GM12891 (cell line): ENCODE measurements at regions not wholly inside any gene's neighbourhood (a gene's known extent, or its start where the extent isn't known, plus 50 kb on each side); places are given as distances from the start of the nearest gene placed in this dataset.

Experiments used
- DNase-seq: peaks from one replicate; pipeline ENCODE4 v3.0.0; 2011; ENCODE audit warnings: low spot score; ENCODE audit not compliant: insufficient read length
- FAIRE-seq: peaks from 2 replicates; lab custom pipeline; 2011; peaks lifted over from hg19 to GRCh38; lab: Jason Lieb, UNC
- PAX5 ChIP-seq: IDR thresholded peaks from 2 replicates; pipeline ENCODE4 v1.6.1; 2011; ENCODE audit warnings: low read length, moderate library complexity, mild to moderate bottlenecking; ENCODE audit not compliant: insufficient read depth, severe bottlenecking
- POLR2A ChIP-seq: IDR thresholded peaks from 2 replicates; pipeline ENCODE4 v1.6.1; 2011; ENCODE audit warnings: low read depth, low read length, control low read depth
- POLR2AphosphoS5 ChIP-seq: IDR thresholded peaks from 2 replicates; pipeline ENCODE4 v1.6.1; 2011; ENCODE audit warnings: low read depth, low read length, control low read depth
- POU2F2 ChIP-seq: IDR thresholded peaks from 2 replicates; pipeline ENCODE4 v1.6.1; 2011; ENCODE audit warnings: low read depth, mild to moderate bottlenecking, control low read depth, low read length, moderate library complexity
- SPI1 ChIP-seq: IDR thresholded peaks from 2 replicates; pipeline ENCODE4 v1.6.1; 2011; ENCODE audit warnings: low read depth, low read length, control low read depth
- TAF1 ChIP-seq: IDR thresholded peaks from 2 replicates; pipeline ENCODE4 v1.6.1; 2011; ENCODE audit warnings: low read depth, low read length, control low read depth

- FAIRE-seq (no peak), DNase-seq (no peak)
- TF ChIP-seq SPI1 = no peak
- no peak for TF ChIP-seq POLR2A
- TF ChIP-seq TAF1 = no peak
- no peak for TF ChIP-seq PAX5
- TF ChIP-seq POU2F2 = no peak
- no peak for TF ChIP-seq POLR2AphosphoS5
These were observed 124.9 kb downstream of the CYP26A1 start for GRCh38 chr10:93198401-93199131.

GRCh38 chr10:93199191-93199751 lies 125.6 kb downstream of the CYP26A1 start:
- FAIRE-seq (no peak), DNase-seq (no peak)
- TF ChIP-seq SPI1 = peak; percentile 30; the same call in 1 of the 2 replicates
- no peak for TF ChIP-seq PAX5

GRCh38 chr10:93204494-93205485 lies 131.1 kb downstream of the CYP26A1 start:
- FAIRE-seq (no peak), DNase-seq (no peak)
- TF ChIP-seq POLR2AphosphoS5 (no peak), PAX5 (no peak), TAF1 (no peak), POLR2A (no peak), SPI1 (no peak), POU2F2 (no peak)

GRCh38 chr10:93206652-93207051 lies 133.0 kb downstream of the CYP26A1 start:
- FAIRE-seq = no peak
- TF ChIP-seq TAF1 (no peak), PAX5 (no peak), POLR2AphosphoS5 (no peak), SPI1 (no peak)
- DNase-seq = no peak

GRCh38 chr10:93208717-93209464 lies 135.2 kb downstream of the CYP26A1 start:
- FAIRE-seq = no peak
- no peak for TF ChIP-seq SPI1
- TF ChIP-seq TAF1 = no peak
- TF ChIP-seq POLR2A = no peak
- no peak for TF ChIP-seq PAX5
- TF ChIP-seq POU2F2 = no peak
- no peak for TF ChIP-seq POLR2AphosphoS5
- DNase-seq = no peak

GRCh38 chr10:93211991-93212390 lies 138.3 kb downstream of the CYP26A1 start:
- no peak for DNase-seq
- TF ChIP-seq TAF1 (no peak), POU2F2 (no peak), POLR2A (no peak), PAX5 (no peak), SPI1 (no peak), POLR2AphosphoS5 (no peak)
- FAIRE-seq = no peak

- no peak for FAIRE-seq
- TF ChIP-seq POU2F2 (no peak), SPI1 (no peak), POLR2A (no peak), PAX5 (no peak), TAF1 (no peak), POLR2AphosphoS5 (no peak)
- DNase-seq = no peak
These were observed 141.6 kb downstream of the CYP26A1 start for GRCh38 chr10:93215312-93215711.

GRCh38 chr10:93216341-93216985 lies 142.8 kb downstream of the CYP26A1 start:
- TF ChIP-seq POLR2AphosphoS5 = no peak
- no peak for TF ChIP-seq POU2F2
- no peak for TF ChIP-seq TAF1
- TF ChIP-seq POLR2A = no peak
- no peak for TF ChIP-seq PAX5
- no peak for TF ChIP-seq SPI1
- DNase-seq (no peak), FAIRE-seq (no peak)
